PC-9 (cell line): ENCODE measurements at regions not wholly inside any gene's neighbourhood (a gene's known extent, or its start where the extent isn't known, plus 50 kb on each side); places are given as distances from the start of the nearest gene placed in this dataset.

Experiments used
- BruUV-seq: library from RNA; stranded (reverse); fragments of 400-500 nt; replicated peaks from 2 replicates; lab custom pipeline; 2021; lab: Mats Ljungman, UMichigan
- CTCF ChIA-PET: fragments of 300-600 bp; sonication (Branson Sonifier 250); formaldehyde crosslinking; loops from one replicate; lab custom pipeline; 2022; ENCODE audit warnings: antibody characterized with exemption; lab: Charles Lee
- POLR2A ChIA-PET: fragments of 300-600 bp; sonication (Branson Sonifier 250); formaldehyde crosslinking; loops from one replicate; lab custom pipeline; 2022; ENCODE audit warnings: antibody characterized with exemption; ENCODE audit not compliant: unreplicated experiment; lab: Charles Lee
- DNase-seq, 2 experiments: peaks; one replicate each; pipeline versions ENCODE4 v3.0.0 to v3.0.0-alpha.2; 2015 to 2022; ENCODE audit warnings: mixed read lengths in 1 of 2
- H2AFZ ChIP-seq: fragments of 200-600 bp; sonication (generic); 2 replicates; pipeline ENCODE4 v1.8.1; 2017; ENCODE audit warnings: antibody characterized with exemption
- H3F3A ChIP-seq: fragments of 200-600 bp; sonication (generic); 2 replicates; pipeline ENCODE4 v1.8.1; 2017; ENCODE audit warnings: antibody characterized with exemption, mild to moderate bottlenecking, low read depth; ENCODE audit not compliant: insufficient read depth
- H3K27ac ChIP-seq: fragments of 200-600 bp; sonication (generic); 2 replicates; pipeline ENCODE4 v1.6.1; 2016; ENCODE audit warnings: mixed run types
- H3K27me3 ChIP-seq: fragments of 200-600 bp; sonication (generic); 2 replicates; pipeline ENCODE4 v1.6.1; 2016; ENCODE audit warnings: low read depth, mixed run types; ENCODE audit not compliant: insufficient read depth
- H3K36me3 ChIP-seq: fragments of 200-600 bp; sonication (generic); 2 replicates; pipeline ENCODE4 v1.6.1; 2016; ENCODE audit warnings: low read depth, mixed run types
- H3K4me1 ChIP-seq: fragments of 200-600 bp; sonication (generic); replicated peaks from 2 replicates; pipeline ENCODE4 v1.6.1; 2016; ENCODE audit warnings: mixed run types; ENCODE audit not compliant: insufficient read depth
- H3K4me2 ChIP-seq: fragments of 200-600 bp; sonication (generic); 2 replicates; pipeline ENCODE4 v1.6.1; 2017; ENCODE audit warnings: mixed run types
- H3K4me3 ChIP-seq: fragments of 200-600 bp; sonication (generic); 2 replicates; pipeline ENCODE4 v1.6.1; 2016; ENCODE audit warnings: mixed run types
- H3K79me2 ChIP-seq: fragments of 200-600 bp; sonication (generic); 2 replicates; pipeline ENCODE4 v1.6.1; 2017; ENCODE audit warnings: low read depth, mixed run types
- H3K9me2 ChIP-seq: fragments of 200-600 bp; sonication (generic); 2 replicates; pipeline ENCODE4 v1.8.1; 2017; ENCODE audit warnings: mild to moderate bottlenecking; ENCODE audit not compliant: insufficient read depth
- H3K9me3 ChIP-seq: fragments of 200-600 bp; sonication (generic); 2 replicates; pipeline ENCODE4 v1.8.1; 2016; ENCODE audit warnings: low read depth; ENCODE audit not compliant: insufficient read depth
- H4K20me1 ChIP-seq: fragments of 200-600 bp; sonication (generic); 2 replicates; pipeline ENCODE4 v1.8.1; 2017; ENCODE audit not compliant: insufficient read depth
- EZH2 ChIP-seq: fragments of 200-600 bp; sonication (generic); IDR thresholded peaks from 2 replicates; pipeline ENCODE4 v1.8.0; 2017; ENCODE audit warnings: antibody characterized with exemption, low read depth
- intact Hi-C: fragments of 100-400 bp; cut with micrococcal nuclease; formaldehyde crosslinking; loops from one replicate; pipeline ENCODE4 v1.10.0; 2022; ENCODE audit not compliant: unreplicated experiment
- TF ChIP-seq, protein P1 (sequence below): fragments of 200-600 bp; sonication (generic); conservative IDR thresholded peaks from 2 replicates; pipeline ENCODE4 v1.6.1; 2017; ENCODE audit warnings: mixed run types, antibody characterized with exemption, mild to moderate bottlenecking, moderate library complexity

GRCh38 chr21:41582298-41582840, 74.4 kb upstream of the TMPRSS2 start:
- no peak overlapping the region for H3K4me3 ChIP-seq
- H3K9me3 ChIP-seq: peaks cover 5% of the 10 kb centered on the region
- H3K4me2 ChIP-seq: peak overlapping the region; percentile 72
- no peak overlapping the region for H3K27ac ChIP-seq
- no peaks in the 10 kb centered on the region for H3K9me2 ChIP-seq
- no peak for DNase-seq
- H3K79me2 ChIP-seq: no peaks in the 10 kb centered on the region
- no peaks in the 10 kb centered on the region for H3K36me3 ChIP-seq
- no peaks in the 10 kb centered on the region for H3K27me3 ChIP-seq
- peaks cover 31% of the 10 kb centered on the region; the same call in 1 of the 2 replicates for H3F3A ChIP-seq
- ChIA-PET CTCF (no interaction called here), POLR2A (no interaction called here)
- H4K20me1 ChIP-seq: no peaks in the 10 kb centered on the region
- BruUV-seq: no TSS peak
- intact Hi-C loops: no loop called here
- peaks cover 55% of the 10 kb centered on the region for H3K4me1 ChIP-seq
- no peak overlapping the region for H2AFZ ChIP-seq
- TF ChIP-seq, protein P1, sequence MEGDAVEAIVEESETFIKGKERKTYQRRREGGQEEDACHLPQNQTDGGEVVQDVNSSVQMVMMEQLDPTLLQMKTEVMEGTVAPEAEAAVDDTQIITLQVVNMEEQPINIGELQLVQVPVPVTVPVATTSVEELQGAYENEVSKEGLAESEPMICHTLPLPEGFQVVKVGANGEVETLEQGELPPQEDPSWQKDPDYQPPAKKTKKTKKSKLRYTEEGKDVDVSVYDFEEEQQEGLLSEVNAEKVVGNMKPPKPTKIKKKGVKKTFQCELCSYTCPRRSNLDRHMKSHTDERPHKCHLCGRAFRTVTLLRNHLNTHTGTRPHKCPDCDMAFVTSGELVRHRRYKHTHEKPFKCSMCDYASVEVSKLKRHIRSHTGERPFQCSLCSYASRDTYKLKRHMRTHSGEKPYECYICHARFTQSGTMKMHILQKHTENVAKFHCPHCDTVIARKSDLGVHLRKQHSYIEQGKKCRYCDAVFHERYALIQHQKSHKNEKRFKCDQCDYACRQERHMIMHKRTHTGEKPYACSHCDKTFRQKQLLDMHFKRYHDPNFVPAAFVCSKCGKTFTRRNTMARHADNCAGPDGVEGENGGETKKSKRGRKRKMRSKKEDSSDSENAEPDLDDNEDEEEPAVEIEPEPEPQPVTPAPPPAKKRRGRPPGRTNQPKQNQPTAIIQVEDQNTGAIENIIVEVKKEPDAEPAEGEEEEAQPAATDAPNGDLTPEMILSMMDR: no peak
- no peak for TF ChIP-seq EZH2

GRCh38 chr21:41581592-41582228, 73.8 kb upstream of the TMPRSS2 start:
- intact Hi-C loops: no loop called here
- H4K20me1 ChIP-seq: no peaks in the 10 kb centered on the region
- H3K4me1 ChIP-seq: peaks cover 55% of the 10 kb centered on the region
- H3K4me3 ChIP-seq: no peak overlapping the region
- H2AFZ ChIP-seq: no peak overlapping the region
- H3K4me2 ChIP-seq: peak overlapping the region; percentile 31; the same call in 1 of the 2 replicates
- no peaks in the 10 kb centered on the region for H3K9me2 ChIP-seq
- CTCF ChIA-PET: no interaction called here
- peaks cover 31% of the 10 kb centered on the region; the same call in 1 of the 2 replicates for H3F3A ChIP-seq
- peaks cover 5% of the 10 kb centered on the region for H3K9me3 ChIP-seq
- no peak overlapping the region for H3K27ac ChIP-seq
- no TSS peak for BruUV-seq
- no peaks in the 10 kb centered on the region for H3K36me3 ChIP-seq
- no peaks in the 10 kb centered on the region for H3K27me3 ChIP-seq
- POLR2A ChIA-PET: no interaction called here
- no peak for DNase-seq
- H3K79me2 ChIP-seq: no peaks in the 10 kb centered on the region
- TF ChIP-seq EZH2: no peak
- TF ChIP-seq, protein P1: no peak

GRCh38 chr21:41580758-41581554, 73.0 kb upstream of the TMPRSS2 start:
- H2AFZ ChIP-seq: no peak overlapping the region
- H3K9me3 ChIP-seq: peaks cover 5% of the 10 kb centered on the region
- DNase-seq: peak; percentile 27 to 68
- no TSS peak for BruUV-seq
- intact Hi-C loops: no loop called here
- H3K4me1 ChIP-seq: peaks cover 55% of the 10 kb centered on the region
- no peaks in the 10 kb centered on the region for H3K79me2 ChIP-seq
- POLR2A ChIA-PET: no interaction called here
- CTCF ChIA-PET: no interaction called here
- no peaks in the 10 kb centered on the region for H3K9me2 ChIP-seq
- H4K20me1 ChIP-seq: no peaks in the 10 kb centered on the region
- H3K36me3 ChIP-seq: no peaks in the 10 kb centered on the region
- TF ChIP-seq EZH2: no peak
- TF ChIP-seq, protein P1: no peak
- no peaks in the 10 kb centered on the region for H3K27me3 ChIP-seq
- H3F3A ChIP-seq: peaks cover 31% of the 10 kb centered on the region; the same call in 1 of the 2 replicates
- H3K4me2 ChIP-seq: peak overlapping the region; percentile 31
- H3K4me3 ChIP-seq: no peak overlapping the region
- H3K27ac ChIP-seq: no peak overlapping the region
